Ramos (cell line): ENCODE measurements at regions not wholly inside any gene's neighbourhood (a gene's known extent, or its start where the extent isn't known, plus 50 kb on each side); places are given as distances from the start of the nearest gene placed in this dataset.

Experiments
- in situ Hi-C: fragments of 300-500 bp; cut with MboI; formaldehyde crosslinking; loops from one replicate; pipeline ENCODE4 v1.14.3; 2022; ENCODE audit warnings: low sequenced_read_pairs; ENCODE audit not compliant: unreplicated experiment

GRCh38 chr1:244252211-244252610 lies 199.5 kb downstream of the ADSS2 start:
- in situ Hi-C loops = no loop called here

GRCh38 chr1:244254467-244254866 lies 197.2 kb downstream of the ADSS2 start:
- in situ Hi-C loops = no loop called here

- in situ Hi-C loops = no loop called here
Observed at GRCh38 chr1:244255426-244255965, 196.2 kb downstream of the ADSS2 start.

- in situ Hi-C loops = no loop called here
Observed at GRCh38 chr1:244256086-244256676, 195.5 kb downstream of the ADSS2 start.

- in situ Hi-C loops = no loop called here
Observed at GRCh38 chr1:244264163-244264562, 187.5 kb downstream of the ADSS2 start.

GRCh38 chr1:244265507-244265906 lies 186.2 kb downstream of the ADSS2 start:
- in situ Hi-C loops = no loop called here

- in situ Hi-C loops = no loop called here
Observed at GRCh38 chr1:244269169-244269568, 182.5 kb downstream of the ADSS2 start.

- in situ Hi-C loops = loop anchor here (10.0 kb wide), 1 partner anchor 936 kb away; no protein-coding TSS in a partner anchor
Observed at GRCh38 chr1:244271004-244271403, 180.7 kb downstream of the ADSS2 start.

- in situ Hi-C loops = loop anchor here (10.0 kb wide), 1 partner anchor 937 kb away; no protein-coding TSS in a partner anchor
Observed at GRCh38 chr1:244271691-244272308, 179.9 kb downstream of the ADSS2 start.

GRCh38 chr1:244272471-244273261 lies 179.0 kb downstream of the ADSS2 start:
- in situ Hi-C loops = loop anchor here (10.0 kb wide), 1 partner anchor 938 kb away; no protein-coding TSS in a partner anchor

GRCh38 chr1:244273262-244273844 lies 178.4 kb downstream of the ADSS2 start:
- in situ Hi-C loops = loop anchor here (10.0 kb wide), 1 partner anchor 939 kb away; no protein-coding TSS in a partner anchor

- in situ Hi-C loops = loop anchor here (10.0 kb wide), 1 partner anchor 939 kb away; no protein-coding TSS in a partner anchor
Observed at GRCh38 chr1:244273845-244274619, 177.7 kb downstream of the ADSS2 start.

- in situ Hi-C loops = loop anchor here (10.0 kb wide), 1 partner anchor 942 kb away; no protein-coding TSS in a partner anchor
Observed at GRCh38 chr1:244276646-244277045, 175.1 kb downstream of the ADSS2 start.

- in situ Hi-C loops = no loop called here
Observed at GRCh38 chr1:244280201-244280600, 171.5 kb downstream of the ADSS2 start.

GRCh38 chr1:244280859-244281258 lies 170.8 kb downstream of the ADSS2 start:
- in situ Hi-C loops = no loop called here

- in situ Hi-C loops = no loop called here
Observed at GRCh38 chr1:244283772-244284171, 167.9 kb downstream of the ADSS2 start.

GRCh38 chr1:244284641-244285156 lies 167.0 kb downstream of the ADSS2 start:
- in situ Hi-C loops = no loop called here

- in situ Hi-C loops = no loop called here
Observed at GRCh38 chr1:244286341-244286740, 165.4 kb downstream of the ADSS2 start.

- in situ Hi-C loops = no loop called here
Observed at GRCh38 chr1:244287726-244288125, 164.0 kb downstream of the ADSS2 start.
